GM19328 (cell line): ENCODE measurements at regions not wholly inside any gene's neighbourhood (a gene's known extent, or its start where the extent isn't known, plus 50 kb on each side); places are given as distances from the start of the nearest gene placed in this dataset.
"Not testable (repeated sequence)": the region's sequence is repeated elsewhere in the genome, so short reads cannot be mapped to it uniquely, and the experiment has no call there.

Source experiments
- ATAC-seq: cut with Tn5 transposase; IDR thresholded peaks from one replicate; pipeline ENCODE4 v1.9.1; 2021; ENCODE audit warnings: mild to moderate bottlenecking, moderate library complexity; ENCODE audit not compliant: unreplicated experiment

- ATAC-seq: no peak
Observed at GRCh38 chr7:112668561-112668960, 121.6 kb downstream of the TMEM168 start.

GRCh38 chr7:112669306-112669705 lies 120.9 kb downstream of the TMEM168 start:
- ATAC-seq: no peak

GRCh38 chr7:112670193-112670592 lies 120.0 kb downstream of the TMEM168 start:
- no peak for ATAC-seq

- no peak for ATAC-seq
Observed at GRCh38 chr7:112678626-112679025, 111.6 kb downstream of the TMEM168 start.

GRCh38 chr7:112689466-112690177 lies 100.6 kb downstream of the TMEM168 start:
- not testable (repeated sequence) for ATAC-seq

GRCh38 chr7:112692333-112692732 lies 97.9 kb downstream of the TMEM168 start:
- ATAC-seq: no peak

GRCh38 chr7:112697211-112697610 lies 93.0 kb downstream of the TMEM168 start:
- not testable (repeated sequence) for ATAC-seq

GRCh38 chr7:112699725-112700513 lies 90.3 kb downstream of the TMEM168 start:
- no peak for ATAC-seq

- no peak for ATAC-seq
Observed at GRCh38 chr7:112701456-112701855, 88.7 kb downstream of the TMEM168 start.

GRCh38 chr7:112707655-112708054 lies 82.5 kb downstream of the TMEM168 start:
- no peak for ATAC-seq

- ATAC-seq: no peak
Observed at GRCh38 chr7:112708236-112708635, 82.0 kb downstream of the TMEM168 start.
